OCI-LY7 (cell line): ENCODE measurements at regions not wholly inside any gene's neighbourhood (a gene's known extent, or its start where the extent isn't known, plus 50 kb on each side); places are given as distances from the start of the nearest gene placed in this dataset.

Source experiments
- BruUV-seq: library from RNA; stranded (reverse); fragments of 400-500 nt; replicated peaks from 2 replicates; lab custom pipeline; 2021; lab: Mats Ljungman, UMichigan
- CTCF ChIA-PET: fragments of 300-600 bp; sonication (Branson Sonifier 250); formaldehyde crosslinking; loops from one replicate; lab custom pipeline; 2022; ENCODE audit warnings: antibody characterized with exemption; ENCODE audit not compliant: unreplicated experiment; lab: Charles Lee
- POLR2A ChIA-PET: fragments of 300-600 bp; sonication (Branson Sonifier 250); formaldehyde crosslinking; loops from one replicate; lab custom pipeline; 2022; ENCODE audit warnings: antibody characterized with exemption; lab: Charles Lee
- DNase-seq: peaks from one replicate; pipeline ENCODE4 v3.0.0-alpha.2; 2015; ENCODE audit warnings: low spot score
- H2AFZ ChIP-seq: fragments of 200-600 bp; sonication (generic), shearing (Covaris generic); 2 replicates; pipeline ENCODE4 v1.6.1; 2014; ENCODE audit warnings: mild to moderate bottlenecking, antibody characterized with exemption, low read length, moderate library complexity
- H3K27ac ChIP-seq: fragments of 200-600 bp; sonication (generic); 2 replicates; pipeline ENCODE4 v1.5.1; 2014; ENCODE audit warnings: mixed run types, low read depth, mild to moderate bottlenecking, moderate library complexity, low read length, inconsistent platforms; ENCODE audit not compliant: poor library complexity, severe bottlenecking
- H3K36me3 ChIP-seq: fragments of 200-600 bp; sonication (generic); 2 replicates; pipeline ENCODE4 v1.6.1; 2014; ENCODE audit warnings: mild to moderate bottlenecking, antibody characterized with exemption, low read length, moderate library complexity, mixed read lengths; ENCODE audit not compliant: insufficient read depth
- H3K4me1 ChIP-seq: fragments of 200-600 bp; sonication (generic); 2 replicates; pipeline ENCODE4 v1.5.1; 2014; ENCODE audit warnings: mild to moderate bottlenecking, low read length; ENCODE audit not compliant: insufficient read depth, poor library complexity, severe bottlenecking
- H3K4me2 ChIP-seq: fragments of 200-600 bp; sonication (generic); 2 replicates; pipeline ENCODE4 v1.6.1; 2014; ENCODE audit warnings: mild to moderate bottlenecking, low read length
- H3K4me3 ChIP-seq: fragments of 200-600 bp; sonication (generic); 2 replicates; pipeline ENCODE4 v1.5.1; 2014; ENCODE audit warnings: mild to moderate bottlenecking, low read depth, low read length; ENCODE audit not compliant: poor library complexity, severe bottlenecking
- H3K79me2 ChIP-seq: fragments of 200-600 bp; sonication (generic); 2 replicates; pipeline ENCODE4 v1.6.1; 2016; ENCODE audit warnings: low read depth, mild to moderate bottlenecking, low read length, moderate library complexity, mixed read lengths; ENCODE audit not compliant: insufficient read depth
- H3K9me2 ChIP-seq: fragments of 200-600 bp; sonication (generic); 2 replicates; pipeline ENCODE4 v1.6.1; 2016; ENCODE audit warnings: mild to moderate bottlenecking, low read length, mixed read lengths; ENCODE audit not compliant: insufficient read depth
- H3K9me3 ChIP-seq: fragments of 200-600 bp; sonication (generic); 2 replicates; pipeline ENCODE4 v1.6.1; 2014; ENCODE audit warnings: mild to moderate bottlenecking, mixed run types, low read length, mixed read lengths
- H4K20me1 ChIP-seq: fragments of 200-600 bp; sonication (generic); 2 replicates; pipeline ENCODE4 v1.6.1; 2014; ENCODE audit warnings: mild to moderate bottlenecking, antibody characterized with exemption, low read length, moderate library complexity, mixed read lengths; ENCODE audit not compliant: insufficient read depth
- EZH2phosphoT487 ChIP-seq: fragments of 200-600 bp; sonication (generic); IDR thresholded peaks from 2 replicates; pipeline ENCODE4 v1.6.1; 2018; ENCODE audit warnings: low read depth, borderline replicate concordance, mild to moderate bottlenecking, mixed run types, antibody characterized with exemption, low read length, moderate library complexity, mixed read lengths
- intact Hi-C: fragments of 100-400 bp; cut with micrococcal nuclease; formaldehyde crosslinking; loops from one replicate; pipeline ENCODE4 v1.10.0; 2022; ENCODE audit not compliant: unreplicated experiment
- TF ChIP-seq, protein P1 (sequence below): fragments of 200-600 bp; sonication (generic); conservative IDR thresholded peaks from 2 replicates; pipeline ENCODE4 v1.5.1; 2014; ENCODE audit warnings: mild to moderate bottlenecking, antibody characterized with exemption, low read length, moderate library complexity, mixed read lengths

DNA sequence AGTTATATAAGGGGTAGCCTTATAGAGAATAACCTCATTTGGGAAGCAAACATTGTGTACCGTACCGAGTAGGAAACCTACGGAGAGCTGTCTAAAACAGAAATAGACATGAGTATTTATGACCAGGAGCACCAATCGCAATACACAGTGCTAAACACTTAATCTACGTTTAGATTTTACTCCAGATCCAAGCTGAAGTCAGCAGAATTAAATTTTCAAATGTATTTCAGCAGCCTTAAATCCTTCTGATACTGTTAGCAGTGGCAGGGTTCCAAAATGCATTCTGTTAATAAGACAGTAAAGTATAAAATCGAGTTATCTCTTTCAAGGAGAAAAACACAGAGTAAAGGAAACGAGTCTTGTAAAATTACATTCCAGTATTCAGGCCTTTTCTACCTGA, 118.1 kb upstream of the ZNF521 start:
- ChIA-PET POLR2A (interaction anchor here (0.5 to 0.7 kb wide), 2 partner anchors 467 to 1251 kb away, joined by 3 to 4 read pairs; no protein-coding TSS in a partner anchor), CTCF (no interaction called here)
- Histone ChIP-seq H3K4me3 (no peak overlapping the region), H3K27ac (no peak overlapping the region), H3K4me2 (no peak overlapping the region), H3K79me2 (no peaks in the 10 kb centered on the region), H2AFZ (no peak overlapping the region), H3K9me3 (no peaks in the 10 kb centered on the region), H3K4me1 (no peaks in the 10 kb centered on the region), H3K36me3 (no peaks in the 10 kb centered on the region), H4K20me1 (no peaks in the 10 kb centered on the region), H3K9me2 (no peaks in the 10 kb centered on the region)
- TF ChIP-seq, protein P1, sequence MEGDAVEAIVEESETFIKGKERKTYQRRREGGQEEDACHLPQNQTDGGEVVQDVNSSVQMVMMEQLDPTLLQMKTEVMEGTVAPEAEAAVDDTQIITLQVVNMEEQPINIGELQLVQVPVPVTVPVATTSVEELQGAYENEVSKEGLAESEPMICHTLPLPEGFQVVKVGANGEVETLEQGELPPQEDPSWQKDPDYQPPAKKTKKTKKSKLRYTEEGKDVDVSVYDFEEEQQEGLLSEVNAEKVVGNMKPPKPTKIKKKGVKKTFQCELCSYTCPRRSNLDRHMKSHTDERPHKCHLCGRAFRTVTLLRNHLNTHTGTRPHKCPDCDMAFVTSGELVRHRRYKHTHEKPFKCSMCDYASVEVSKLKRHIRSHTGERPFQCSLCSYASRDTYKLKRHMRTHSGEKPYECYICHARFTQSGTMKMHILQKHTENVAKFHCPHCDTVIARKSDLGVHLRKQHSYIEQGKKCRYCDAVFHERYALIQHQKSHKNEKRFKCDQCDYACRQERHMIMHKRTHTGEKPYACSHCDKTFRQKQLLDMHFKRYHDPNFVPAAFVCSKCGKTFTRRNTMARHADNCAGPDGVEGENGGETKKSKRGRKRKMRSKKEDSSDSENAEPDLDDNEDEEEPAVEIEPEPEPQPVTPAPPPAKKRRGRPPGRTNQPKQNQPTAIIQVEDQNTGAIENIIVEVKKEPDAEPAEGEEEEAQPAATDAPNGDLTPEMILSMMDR, result no peak
- no peak for TF ChIP-seq EZH2phosphoT487
- no TSS peak for BruUV-seq
- intact Hi-C loops, result no loop called here
- DNase-seq, result no peak

GRCh38 chr18:25469489-25469888, 117.5 kb upstream of the ZNF521 start:
- H3K36me3 ChIP-seq, result no peaks in the 10 kb centered on the region
- no peaks in the 10 kb centered on the region for H3K4me1 ChIP-seq
- TF ChIP-seq, protein P1, result no peak
- TF ChIP-seq EZH2phosphoT487, result no peak
- H3K9me3 ChIP-seq, result no peaks in the 10 kb centered on the region
- no peak overlapping the region for H3K27ac ChIP-seq
- no TSS peak for BruUV-seq
- DNase-seq, result no peak
- POLR2A ChIA-PET, result interaction anchor here (0.5 kb wide), 1 partner anchor 468 kb away, joined by 3 read pairs; no protein-coding TSS in a partner anchor
- no peaks in the 10 kb centered on the region for H4K20me1 ChIP-seq
- H3K9me2 ChIP-seq, result no peaks in the 10 kb centered on the region
- H3K4me2 ChIP-seq, result no peak overlapping the region
- no peak overlapping the region for H2AFZ ChIP-seq
- no peak overlapping the region for H3K4me3 ChIP-seq
- CTCF ChIA-PET, result no interaction called here
- intact Hi-C loops, result no loop called here
- no peaks in the 10 kb centered on the region for H3K79me2 ChIP-seq

- POLR2A ChIA-PET, result interaction anchor here (1.8 kb wide), 1 partner anchor 9 kb away, joined by 7 read pairs; no protein-coding TSS in a partner anchor
- Histone ChIP-seq H3K36me3 (no peaks in the 10 kb centered on the region), H3K9me2 (no peaks in the 10 kb centered on the region), H4K20me1 (no peaks in the 10 kb centered on the region), H3K79me2 (no peaks in the 10 kb centered on the region), H3K4me1 (no peaks in the 10 kb centered on the region), H3K4me2 (no peak overlapping the region), H3K27ac (no peak overlapping the region), H2AFZ (no peak overlapping the region), H3K9me3 (no peaks in the 10 kb centered on the region), H3K4me3 (no peak overlapping the region)
- BruUV-seq, result no TSS peak
- intact Hi-C loops, result no loop called here
- TF ChIP-seq, protein P1, result no peak
- TF ChIP-seq EZH2phosphoT487, result no peak
- CTCF ChIA-PET, result interaction anchor here (0.6 kb wide), 1 partner anchor 412 kb away, joined by 3 read pairs; no protein-coding TSS in a partner anchor
- DNase-seq, result no peak
Measured at GRCh38 chr18:25467226-25467987, 115.4 kb upstream of the ZNF521 start.
